CD4-positive, alpha-beta T cell treated with Interleukin-17A for 4 hours (primary cell): ENCODE measurements at regions not wholly inside any gene's neighbourhood (a gene's known extent, or its start where the extent isn't known, plus 50 kb on each side); places are given as distances from the start of the nearest gene placed in this dataset.

ENCODE experiments used
- DNase-seq: peaks from one replicate; pipeline ENCODE4 v3.0.0-alpha.2; 2020; ENCODE audit warnings: mixed read lengths

- no peak for DNase-seq
Observed at GRCh38 chr17:15036238-15036637, 228.9 kb downstream of the PMP22 start.

- DNase-seq: no peak
Observed at GRCh38 chr17:15031975-15032374, 233.2 kb downstream of the PMP22 start.

- no peak for DNase-seq
Observed at GRCh38 chr17:15029469-15029868, 235.7 kb downstream of the PMP22 start.

- no peak for DNase-seq
Observed at GRCh38 chr17:15027853-15028252, 237.3 kb downstream of the PMP22 start.

- DNase-seq: no peak
Observed at GRCh38 chr17:15026088-15026487, 239.0 kb downstream of the PMP22 start.

GRCh38 chr17:15023589-15024336 is 241.4 kb downstream of the PMP22 start:
- DNase-seq: no peak

GRCh38 chr17:15019158-15019557 is 246.0 kb downstream of the PMP22 start:
- DNase-seq: no peak

GRCh38 chr17:15012351-15012980 is 252.7 kb downstream of the PMP22 start:
- DNase-seq: no peak

GRCh38 chr17:15009087-15009486 is 256.0 kb downstream of the PMP22 start:
- no peak for DNase-seq

GRCh38 chr17:15007147-15007553 is 258.0 kb downstream of the PMP22 start:
- DNase-seq: no peak

GRCh38 chr17:15006421-15007128 is 258.6 kb downstream of the PMP22 start:
- no peak for DNase-seq

GRCh38 chr17:15000661-15001060 is 264.5 kb downstream of the PMP22 start:
- no peak for DNase-seq

- no peak for DNase-seq
Observed at GRCh38 chr17:14997290-14997689, 267.8 kb downstream of the PMP22 start.

GRCh38 chr17:14986127-14986526 is 279.0 kb downstream of the PMP22 start:
- DNase-seq: no peak

GRCh38 chr17:14972844-14973243 is 292.3 kb downstream of the PMP22 start:
- DNase-seq: no peak

GRCh38 chr17:14971054-14971453 is 294.1 kb downstream of the PMP22 start:
- DNase-seq: no peak

GRCh38 chr17:14959106-14959648 is 305.9 kb downstream of the PMP22 start:
- DNase-seq: no peak

- DNase-seq: no peak
Observed at GRCh38 chr17:14953405-14953804, 311.7 kb downstream of the PMP22 start.

GRCh38 chr17:14950686-14951085 is 314.4 kb downstream of the PMP22 start:
- no peak for DNase-seq

- DNase-seq: no peak
Observed at GRCh38 chr17:14950216-14950615, 314.9 kb downstream of the PMP22 start.

- no peak for DNase-seq
Observed at GRCh38 chr17:14947671-14948070, 317.5 kb downstream of the PMP22 start.

GRCh38 chr17:14946481-14946880 is 318.6 kb downstream of the PMP22 start:
- DNase-seq: no peak

GRCh38 chr17:14942526-14943190 is 322.5 kb downstream of the PMP22 start:
- no peak for DNase-seq
